GM21576 (cell line): ENCODE measurements at regions not wholly inside any gene's neighbourhood (a gene's known extent, or its start where the extent isn't known, plus 50 kb on each side); places are given as distances from the start of the nearest gene placed in this dataset.
"Not testable (repeated sequence)": the region's sequence is repeated elsewhere in the genome, so short reads cannot be mapped to it uniquely, and the experiment has no call there.

Experiments
- ATAC-seq: cut with Tn5 transposase; IDR thresholded peaks from one replicate; pipeline ENCODE4 v1.9.1; 2021; ENCODE audit warnings: mild to moderate bottlenecking, moderate library complexity; ENCODE audit not compliant: unreplicated experiment

DNA sequence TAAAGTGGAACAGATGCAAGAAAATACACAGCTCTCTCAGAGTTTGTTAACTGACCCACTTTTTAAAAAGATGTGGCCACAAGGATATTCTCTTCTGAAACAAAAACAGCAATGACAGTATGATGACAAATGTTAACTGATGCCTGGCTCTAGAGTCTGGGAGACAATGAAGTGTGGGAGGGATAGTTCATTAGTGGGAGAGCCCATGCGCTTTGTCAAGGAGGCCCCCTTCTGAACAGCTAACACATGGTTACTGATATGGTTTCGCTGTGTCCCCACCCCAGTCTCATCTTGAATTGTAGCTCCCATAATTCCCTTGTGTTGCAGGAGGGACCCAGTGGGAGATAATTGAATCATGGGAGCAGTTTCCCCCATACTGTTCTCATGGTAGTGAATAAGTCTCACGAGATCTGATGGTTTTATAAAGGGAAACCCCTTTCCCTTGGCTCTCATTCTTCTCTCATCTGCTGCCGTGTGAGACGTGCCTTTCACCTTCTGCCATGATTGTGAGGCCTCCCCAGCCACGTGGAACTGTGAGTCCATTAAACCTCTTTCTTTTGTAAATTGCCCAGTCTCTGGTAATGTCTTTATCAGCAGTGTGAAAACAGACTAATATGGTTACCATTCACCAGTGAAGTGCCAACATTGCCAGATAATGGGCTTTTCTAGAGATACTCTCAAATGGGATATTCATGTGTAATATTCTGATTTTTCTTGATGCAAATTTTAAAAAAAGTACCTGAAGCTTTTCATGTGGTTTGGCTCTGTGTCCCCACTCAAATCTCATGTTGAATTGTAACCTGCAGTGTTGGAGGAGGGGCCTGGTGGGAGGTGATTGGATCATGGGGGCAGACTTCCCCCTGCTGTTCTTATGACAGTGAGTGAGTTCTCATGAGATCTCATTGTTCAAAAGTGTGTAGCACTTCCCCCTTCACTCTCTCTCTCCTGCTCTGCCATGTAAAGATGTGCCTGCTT, 435.8 kb downstream of the SHISA9 start:
- ATAC-seq = not testable (repeated sequence)

DNA sequence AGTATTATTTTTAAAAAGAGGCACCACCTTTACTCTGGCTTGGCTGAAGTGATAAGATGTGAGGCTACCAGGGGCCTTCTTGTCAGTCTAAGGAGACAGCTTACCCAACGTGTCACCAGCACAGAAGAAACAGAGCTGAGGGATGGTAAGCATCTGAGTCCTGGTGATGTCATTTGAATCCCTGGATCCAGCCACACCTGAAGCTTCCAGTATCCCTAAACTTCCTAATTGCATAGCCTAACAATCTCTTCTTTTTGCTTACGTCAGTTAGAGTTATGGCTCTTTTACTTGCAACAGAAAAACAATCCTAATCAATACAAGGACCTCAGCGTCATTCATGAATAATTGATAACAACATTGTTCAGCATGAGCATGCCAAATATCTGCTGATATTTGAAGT, 436.6 kb downstream of the SHISA9 start:
- no peak for ATAC-seq

- no peak for ATAC-seq
These were observed 441.3 kb downstream of the SHISA9 start for GRCh38 chr16:13342675-13343074.

GRCh38 chr16:13344001-13344400, 442.6 kb downstream of the SHISA9 start:
- no peak for ATAC-seq

DNA sequence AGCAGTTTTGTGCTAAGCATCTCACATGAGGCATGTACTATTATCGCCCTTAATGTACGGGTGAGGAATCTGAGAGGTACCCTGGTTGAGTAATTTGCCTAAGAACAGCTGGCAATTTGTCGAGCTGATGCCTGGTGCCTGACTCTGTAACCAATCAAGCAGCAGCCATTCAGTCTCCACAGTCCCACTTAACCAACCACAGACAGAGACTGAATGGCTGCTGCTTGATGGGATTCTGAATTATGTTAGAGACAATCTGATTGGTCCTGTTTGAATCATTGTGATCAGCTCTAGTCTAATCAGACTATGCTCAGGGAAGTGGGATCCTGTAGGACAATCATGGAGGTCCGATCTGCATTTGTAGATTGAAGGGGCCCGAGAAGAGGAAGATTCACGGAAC, 447.0 kb downstream of the SHISA9 start:
- no peak for ATAC-seq

- no peak for ATAC-seq
These were observed 448.6 kb downstream of the SHISA9 start for GRCh38 chr16:13350000-13350399.

GRCh38 chr16:13351181-13351580, 449.8 kb downstream of the SHISA9 start:
- no peak for ATAC-seq

DNA sequence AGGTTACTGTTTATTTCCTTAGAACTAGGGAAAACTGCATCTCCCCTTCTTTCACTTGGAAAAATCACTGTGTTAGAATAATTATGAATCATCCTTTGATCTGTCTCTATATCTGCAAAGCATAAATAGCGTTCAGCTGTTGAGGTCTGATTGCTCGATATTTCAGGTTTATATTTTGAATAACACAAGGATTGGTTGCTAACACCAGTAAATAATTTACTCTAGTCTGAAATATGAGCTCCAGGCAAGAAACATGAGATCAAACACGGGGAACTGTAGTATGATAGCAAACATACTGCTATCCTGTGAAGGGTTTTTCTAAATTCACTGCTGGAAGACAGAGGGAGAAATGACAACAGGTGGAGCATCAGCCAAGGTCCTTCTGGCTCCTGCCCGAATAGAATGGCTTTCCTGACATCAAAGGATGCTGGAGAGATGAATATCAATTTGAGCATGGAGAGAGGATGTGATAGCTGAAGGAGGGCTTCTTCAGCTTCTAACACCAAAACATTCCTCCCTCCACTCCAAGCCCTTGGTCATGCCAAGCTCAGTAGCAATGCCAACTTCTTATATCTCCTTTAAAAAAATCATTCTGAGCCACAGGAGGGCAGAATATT, 450.3 kb downstream of the SHISA9 start:
- no peak for ATAC-seq

DNA sequence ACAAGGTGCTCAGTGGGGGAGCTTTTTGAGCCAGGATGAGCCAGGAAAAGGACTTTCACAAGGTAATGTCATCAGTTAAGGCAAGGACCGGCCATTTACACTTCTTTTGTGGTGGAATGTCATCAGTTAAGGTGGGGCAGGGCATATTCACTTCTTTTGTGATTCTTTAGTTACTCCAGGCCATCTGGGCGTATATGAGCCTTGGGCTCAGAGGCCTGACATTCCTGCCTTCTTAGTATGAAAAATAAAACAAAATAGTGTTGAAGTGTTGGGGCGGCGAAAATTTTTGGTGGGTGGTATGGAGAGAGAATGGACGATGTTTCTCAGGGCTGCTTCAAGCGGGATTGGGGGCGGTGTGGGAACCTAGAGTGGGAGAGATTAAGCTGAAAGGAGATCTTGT, 451.4 kb downstream of the SHISA9 start:
- not testable (repeated sequence) for ATAC-seq

GRCh38 chr16:13357842-13358241, 456.4 kb downstream of the SHISA9 start:
- not testable (repeated sequence) for ATAC-seq

GRCh38 chr16:13359835-13360234, 458.4 kb downstream of the SHISA9 start:
- no peak for ATAC-seq

DNA sequence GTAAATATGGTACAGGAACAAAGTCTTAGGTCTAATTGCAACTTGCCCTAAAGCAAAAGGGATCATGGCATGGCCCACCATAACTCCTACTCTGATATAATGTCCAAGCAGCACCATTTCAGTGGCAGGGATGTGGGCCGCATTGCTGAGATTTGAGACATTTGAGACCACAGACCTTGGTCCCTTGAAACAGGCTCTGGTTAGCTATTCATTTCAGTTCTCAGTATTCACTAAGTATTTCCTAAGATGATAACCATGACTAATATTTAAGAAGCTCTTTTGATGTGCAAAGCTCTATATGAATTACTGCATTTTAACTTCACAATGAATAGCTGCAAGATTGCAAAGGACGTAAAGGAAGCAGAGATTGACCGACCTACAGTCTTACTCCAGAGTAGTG, 471.0 kb downstream of the SHISA9 start:
- no peak for ATAC-seq

- ATAC-seq = no peak
These were observed 474.8 kb downstream of the SHISA9 start for GRCh38 chr16:13376174-13376573.

DNA sequence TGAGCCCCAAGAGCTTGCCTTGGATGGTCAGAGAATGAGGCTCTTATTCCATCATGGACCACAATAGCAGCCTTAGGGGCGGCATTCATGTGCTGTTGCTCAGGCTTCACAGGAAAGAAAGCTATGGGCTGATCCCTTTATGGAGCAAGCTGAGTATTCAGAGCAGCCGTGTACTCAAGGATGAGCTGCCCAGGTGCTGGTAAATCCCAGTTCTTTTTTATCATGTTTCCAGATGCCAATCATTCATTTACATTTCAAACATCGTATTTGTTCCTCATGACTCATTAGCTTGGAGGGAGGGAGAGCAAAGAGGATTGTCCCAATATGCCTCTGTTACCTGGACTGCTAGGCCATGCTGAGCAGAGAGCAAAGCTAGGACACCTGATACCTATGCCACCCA, 475.7 kb downstream of the SHISA9 start:
- ATAC-seq = no peak

DNA sequence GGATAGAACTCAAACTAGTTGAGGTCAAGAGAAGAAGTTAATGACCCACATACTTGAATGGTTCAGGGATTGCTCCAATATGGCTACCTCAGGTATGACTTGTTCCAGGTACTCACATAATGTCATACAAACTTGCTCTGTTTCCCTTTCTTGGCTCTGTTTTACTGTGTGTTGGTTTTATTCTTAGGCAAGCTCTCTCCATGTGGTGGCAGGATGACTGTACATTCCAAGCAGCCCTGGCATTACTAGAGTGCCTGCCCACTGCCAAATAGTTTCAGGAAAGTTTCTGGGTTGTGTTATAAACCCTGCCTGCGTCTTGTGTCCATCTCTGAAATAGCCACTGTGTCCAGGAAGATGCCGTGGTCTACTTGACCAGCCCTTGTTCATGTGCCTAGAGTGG, 476.8 kb downstream of the SHISA9 start:
- ATAC-seq = no peak

DNA sequence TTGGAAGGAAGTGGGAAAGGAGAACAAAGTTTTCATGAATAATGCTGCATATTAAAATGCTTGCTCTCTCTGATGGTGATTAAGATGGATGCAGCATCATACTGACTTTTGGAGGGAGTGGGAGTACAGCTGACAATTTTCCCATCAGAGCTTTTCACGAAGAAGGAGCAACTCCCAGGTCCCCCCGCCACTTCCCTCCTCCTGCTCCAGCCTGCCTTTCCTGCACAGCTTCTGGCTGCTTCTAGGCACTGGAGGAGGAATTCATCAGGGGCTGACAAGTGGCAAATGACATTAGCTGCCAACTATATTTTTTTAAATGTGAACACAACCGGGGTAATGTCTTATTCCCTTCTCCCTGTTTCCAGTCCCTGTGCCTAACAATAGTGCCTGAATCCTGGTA, 477.9 kb downstream of the SHISA9 start:
- ATAC-seq = no peak

- ATAC-seq = not testable (repeated sequence)
These were observed 484.0 kb downstream of the SHISA9 start for GRCh38 chr16:13385156-13386040.

- peak; percentile 65 for ATAC-seq
These were observed 488.9 kb downstream of the SHISA9 start for GRCh38 chr16:13390093-13390985.

GRCh38 chr16:13390986-13391305, 489.5 kb downstream of the SHISA9 start:
- ATAC-seq = no peak

DNA sequence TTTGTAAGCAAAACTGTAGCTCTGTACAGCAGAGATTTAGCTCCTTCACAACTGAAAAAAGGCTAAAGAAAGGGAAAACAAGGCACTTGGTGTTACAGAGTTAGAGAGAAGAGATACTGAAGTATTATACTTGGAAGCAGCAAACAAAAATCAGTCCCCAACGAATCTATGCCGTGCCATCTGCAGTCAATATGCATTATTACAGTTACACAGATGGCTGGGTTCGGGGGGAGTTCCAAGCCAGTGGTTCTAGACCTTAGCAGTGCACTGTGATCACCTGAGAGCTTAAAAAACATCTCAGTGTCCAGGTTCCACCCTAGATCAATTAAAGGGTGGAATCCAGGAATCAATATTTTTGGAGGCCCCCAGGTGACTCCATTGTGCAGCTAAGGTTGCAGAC, 489.9 kb downstream of the SHISA9 start:
- no peak for ATAC-seq
